GM12878 (cell line): ENCODE measurements at regions not wholly inside any gene's neighbourhood (a gene's known extent, or its start where the extent isn't known, plus 50 kb on each side); places are given as distances from the start of the nearest gene placed in this dataset.

Source experiments
- ATAC-seq: fragments of 200-7000 bp; cut with Tn5 transposase; 3 replicates; pipeline ENCODE4 v1.9.1; 2020; ENCODE audit warnings: mild to moderate bottlenecking, moderate library complexity
- BruUV-seq: library from RNA; stranded (reverse); fragments of 400-500 nt; replicated peaks from 2 replicates; lab custom pipeline; 2021; lab: Mats Ljungman, UMichigan
- CTCF ChIA-PET: fragments of 300-600 bp; sonication (Branson Sonifier 250); formaldehyde crosslinking; extraction: SDS; loops from one replicate; lab custom pipeline; 2021; ENCODE audit warnings: inconsistent platforms; lab: Yijun Ruan, JAX
- POLR2A ChIA-PET: fragments of 350-600 bp; formaldehyde crosslinking; extraction: SDS; loops from one replicate; lab custom pipeline; 2021; ENCODE audit warnings: inconsistent platforms; lab: Charles Lee
- RAD21 ChIA-PET: fragments of 300-600 bp; sonication (Branson Sonifier 250); formaldehyde crosslinking; loops from one replicate; lab custom pipeline; 2023; ENCODE audit warnings: antibody characterized with exemption; ENCODE audit not compliant: unreplicated experiment; lab: Charles Lee
- SMC1A ChIA-PET: fragments of 300-600 bp; sonication (Branson Sonifier 250); formaldehyde crosslinking; loops from one replicate; lab custom pipeline; 2023; ENCODE audit not compliant: unreplicated experiment, uncharacterized antibody; lab: Charles Lee
- DNase-seq: peaks from one replicate; pipeline ENCODE4 v3.0.0-alpha.2; 2011; ENCODE audit warnings: low read depth, low spot score
- FAIRE-seq: peaks from 3 replicates; lab custom pipeline; 2011; peaks lifted over from hg19 to GRCh38; lab: Jason Lieb, UNC
- H2AFZ ChIP-seq: 2 replicates; pipeline ENCODE4 v1.6.0; 2011; ENCODE audit warnings: low read depth, low read length, control low read depth; ENCODE audit not compliant: control insufficient read depth
- H3K27ac ChIP-seq: 2 replicates; pipeline ENCODE4 v1.5.1; 2011; ENCODE audit warnings: control low read depth; ENCODE audit not compliant: control insufficient read depth, insufficient read depth
- H3K27me3 ChIP-seq, 2 experiments: replicated peaks in 1 of 2; 2 replicates each; pipeline versions ENCODE4 v1.6.0 to v1.6.1; 2011; ENCODE audit warnings: low read length in 1 of 2; ENCODE audit not compliant: control insufficient read depth in 2 of 2, insufficient read depth in 2 of 2
- H3K36me3 ChIP-seq, 2 experiments: 2 replicates each; pipeline ENCODE4 v1.5.1; 2011; ENCODE audit warnings: low read length in 1 of 2; ENCODE audit not compliant: control insufficient read depth in 2 of 2, insufficient read depth in 2 of 2
- H3K4me1 ChIP-seq: 2 replicates; pipeline ENCODE4 v1.6.1; 2011; ENCODE audit warnings: mild to moderate bottlenecking, low read length, moderate library complexity, mixed read lengths; ENCODE audit not compliant: control insufficient read depth, insufficient read depth
- H3K4me2 ChIP-seq: 2 replicates; pipeline ENCODE4 v1.6.0; 2011; ENCODE audit warnings: control low read depth; ENCODE audit not compliant: control insufficient read depth, insufficient read depth
- H3K4me3 ChIP-seq: fragments of 200-600 bp; sonication (generic); 2 replicates; pipeline ENCODE4 v1.5.1; 2016
- H3K79me2 ChIP-seq: 2 replicates; pipeline ENCODE4 v1.6.0; 2011; ENCODE audit warnings: low read length; ENCODE audit not compliant: control insufficient read depth, insufficient read depth
- H3K9ac ChIP-seq: 2 replicates; pipeline ENCODE4 v1.8.0; 2011; ENCODE audit warnings: low read length, control low read depth, mixed read lengths; ENCODE audit not compliant: control insufficient read depth, insufficient read depth
- H3K9me3 ChIP-seq: replicated peaks from 3 replicates; pipeline ENCODE4 v1.5.1; 2011; ENCODE audit warnings: mild to moderate bottlenecking, low read length; ENCODE audit not compliant: control insufficient read depth, insufficient read depth
- H4K20me1 ChIP-seq: 2 replicates; pipeline ENCODE4 v1.6.0; 2011; ENCODE audit not compliant: control insufficient read depth, insufficient read depth
- CHD1 ChIP-seq: IDR thresholded peaks from 2 replicates; pipeline ENCODE4 v1.6.1; 2012; ENCODE audit warnings: low read depth, low read length, improper control_type of control experiment
- CTCF ChIP-seq, 3 experiments: IDR thresholded peaks in 2 of 3; conservative IDR thresholded peaks in 1 of 3; 2 replicates each; pipeline ENCODE4 v1.5.1; 2011; ENCODE audit warnings: low read depth in 3 of 3, low read length in 3 of 3, mild to moderate bottlenecking in 3 of 3, control low read depth in 2 of 3, moderate library complexity in 2 of 3, inconsistent platforms in 1 of 3, mixed read lengths in 1 of 3; ENCODE audit not compliant: control insufficient read depth in 2 of 3, insufficient read depth in 1 of 3; ENCODE audit errors: extremely low read depth in 1 of 3
- E4F1 ChIP-seq: fragments of 450-650 bp; IDR thresholded peaks from 2 replicates; pipeline ENCODE4 v1.6.1; 2018; ENCODE audit warnings: borderline replicate concordance, mild to moderate bottlenecking; ENCODE audit not compliant: partially characterized antibody
- JUND ChIP-seq: IDR thresholded peaks from 2 replicates; pipeline ENCODE4 v1.6.1; 2012; ENCODE audit warnings: low read depth, mild to moderate bottlenecking, low read length, improper control_type of control experiment, moderate library complexity
- SMAD5 ChIP-seq: IDR thresholded peaks from 2 replicates; pipeline ENCODE4 v1.6.1; 2016; ENCODE audit warnings: antibody characterized with exemption, low read depth
- TARDBP ChIP-seq: IDR thresholded peaks from 2 replicates; pipeline ENCODE4 v1.6.1; 2016; ENCODE audit warnings: borderline replicate concordance
- WGBS: methylation state at CpG from one replicate; pipeline ENCODE4 v1.1.6; 2016; ENCODE audit warnings: low lambda C conversion rate; ENCODE audit not compliant: insufficient replicate concordance, insufficient coverage; ENCODE audit errors: missing lambda C conversion rate; 5-methylcytosine and 5-hydroxymethylcytosine counted together
- in situ Hi-C: fragments of 300-500 bp; cut with MboI; formaldehyde crosslinking; loops from 9 replicates; pipeline ENCODE4 v1.14.3; 2018; ENCODE audit warnings: mixed read lengths
- intact Hi-C: fragments of 100-400 bp; cut with micrococcal nuclease; formaldehyde crosslinking; loops from one replicate; pipeline ENCODE4 v1.14.2; 2022; ENCODE audit not compliant: unreplicated experiment
- TF ChIP-seq, protein P1 (sequence below): fragments of 450-650 bp; IDR thresholded peaks from 2 replicates; pipeline ENCODE4 v1.6.1; 2017; ENCODE audit warnings: mild to moderate bottlenecking, moderate library complexity
- TF ChIP-seq, protein P2 (sequence below): fragments of 450-650 bp; IDR thresholded peaks from 2 replicates; pipeline ENCODE4 v1.6.1; 2016; ENCODE audit warnings: mild to moderate bottlenecking

- in situ Hi-C loops: loop anchor here (10.0 kb wide), 1 partner anchor 535 kb away; no protein-coding TSS in a partner anchor
- TF ChIP-seq, protein P1, sequence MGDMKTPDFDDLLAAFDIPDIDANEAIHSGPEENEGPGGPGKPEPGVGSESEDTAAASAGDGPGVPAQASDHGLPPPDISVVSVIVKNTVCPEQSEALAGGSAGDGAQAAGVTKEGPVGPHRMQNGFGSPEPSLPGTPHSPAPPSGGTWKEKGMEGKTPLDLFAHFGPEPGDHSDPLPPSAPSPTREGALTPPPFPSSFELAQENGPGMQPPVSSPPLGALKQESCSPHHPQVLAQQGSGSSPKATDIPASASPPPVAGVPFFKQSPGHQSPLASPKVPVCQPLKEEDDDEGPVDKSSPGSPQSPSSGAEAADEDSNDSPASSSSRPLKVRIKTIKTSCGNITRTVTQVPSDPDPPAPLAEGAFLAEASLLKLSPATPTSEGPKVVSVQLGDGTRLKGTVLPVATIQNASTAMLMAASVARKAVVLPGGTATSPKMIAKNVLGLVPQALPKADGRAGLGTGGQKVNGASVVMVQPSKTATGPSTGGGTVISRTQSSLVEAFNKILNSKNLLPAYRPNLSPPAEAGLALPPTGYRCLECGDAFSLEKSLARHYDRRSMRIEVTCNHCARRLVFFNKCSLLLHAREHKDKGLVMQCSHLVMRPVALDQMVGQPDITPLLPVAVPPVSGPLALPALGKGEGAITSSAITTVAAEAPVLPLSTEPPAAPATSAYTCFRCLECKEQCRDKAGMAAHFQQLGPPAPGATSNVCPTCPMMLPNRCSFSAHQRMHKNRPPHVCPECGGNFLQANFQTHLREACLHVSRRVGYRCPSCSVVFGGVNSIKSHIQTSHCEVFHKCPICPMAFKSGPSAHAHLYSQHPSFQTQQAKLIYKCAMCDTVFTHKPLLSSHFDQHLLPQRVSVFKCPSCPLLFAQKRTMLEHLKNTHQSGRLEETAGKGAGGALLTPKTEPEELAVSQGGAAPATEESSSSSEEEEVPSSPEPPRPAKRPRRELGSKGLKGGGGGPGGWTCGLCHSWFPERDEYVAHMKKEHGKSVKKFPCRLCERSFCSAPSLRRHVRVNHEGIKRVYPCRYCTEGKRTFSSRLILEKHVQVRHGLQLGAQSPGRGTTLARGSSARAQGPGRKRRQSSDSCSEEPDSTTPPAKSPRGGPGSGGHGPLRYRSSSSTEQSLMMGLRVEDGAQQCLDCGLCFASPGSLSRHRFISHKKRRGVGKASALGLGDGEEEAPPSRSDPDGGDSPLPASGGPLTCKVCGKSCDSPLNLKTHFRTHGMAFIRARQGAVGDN: no peak
- TF ChIP-seq JUND (no peak), SMAD5 (no peak), E4F1 (no peak), CTCF (IDR thresholded peaks at IDR 0.05 in 2 of 3, conservative IDR thresholded peaks at IDR 0.05 in 1 of 3; ENCODE audit: control insufficient read depth in 2 of 3, extremely low read depth in 1 of 3, insufficient read depth in 1 of 3, low read depth in 3 of 3, low read length in 3 of 3) (no peak), CHD1 (no peak), TARDBP (no peak)
- TF ChIP-seq, protein P2, sequence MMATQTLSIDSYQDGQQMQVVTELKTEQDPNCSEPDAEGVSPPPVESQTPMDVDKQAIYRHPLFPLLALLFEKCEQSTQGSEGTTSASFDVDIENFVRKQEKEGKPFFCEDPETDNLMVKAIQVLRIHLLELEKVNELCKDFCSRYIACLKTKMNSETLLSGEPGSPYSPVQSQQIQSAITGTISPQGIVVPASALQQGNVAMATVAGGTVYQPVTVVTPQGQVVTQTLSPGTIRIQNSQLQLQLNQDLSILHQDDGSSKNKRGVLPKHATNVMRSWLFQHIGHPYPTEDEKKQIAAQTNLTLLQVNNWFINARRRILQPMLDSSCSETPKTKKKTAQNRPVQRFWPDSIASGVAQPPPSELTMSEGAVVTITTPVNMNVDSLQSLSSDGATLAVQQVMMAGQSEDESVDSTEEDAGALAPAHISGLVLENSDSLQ: no peak
Observed at GRCh38 chrX:13109817-13110216, 65.4 kb upstream of the FAM9C start.

More at GRCh38 chrX:13109817-13110216, 65.4 kb upstream of the FAM9C start:
- Histone ChIP-seq H3K9me3 (no peaks in the 10 kb centered on the region), H3K27ac (no peak overlapping the region), H3K4me3 (no peak overlapping the region), H3K4me2 (no peak overlapping the region), H3K9ac (no peak overlapping the region), H3K4me1 (no peaks in the 10 kb centered on the region), H3K27me3 (no peaks in the 10 kb centered on the region), H4K20me1 (no peaks in the 10 kb centered on the region), H3K36me3 (no peaks in the 10 kb centered on the region), H3K79me2 (no peaks in the 10 kb centered on the region), H2AFZ (no peak overlapping the region)
- POLR2A ChIA-PET: no interaction called here
- RAD21 ChIA-PET: no interaction called here
- 38% methylated on average over 5 of the region's 5 CpGs for WGBS
- ATAC-seq (no peak), DNase-seq (no peak), FAIRE-seq (no peak)
- no TSS peak for BruUV-seq
- SMC1A ChIA-PET: no interaction called here
- intact Hi-C loops: no loop called here
- CTCF ChIA-PET: interaction anchor here (0.5 to 0.9 kb wide), 2 partner anchors 379 to 1054 kb away, joined by 3 read pairs; no protein-coding TSS in a partner anchor
